ENCODE measurements at regions not wholly inside any gene's neighbourhood (a gene's known extent, or its start where the extent isn't known, plus 50 kb on each side); places are given as distances from the start of the nearest gene placed in this dataset.

GRCh38 chr6:137798846-137799245, 68.2 kb upstream of the TNFAIP3 start:
- TF ChIP-seq CTCF (IDR thresholded peaks at IDR 0.05; ENCODE audit: control insufficient read depth, insufficient read depth, low read depth, low read length, missing control alignments), result no peak
- no peak overlapping the region for H3K4me3 ChIP-seq (ENCODE audit: control insufficient read depth, low read depth, low read length)
- no peak for DNase-seq (ENCODE audit: low read depth)

- TF ChIP-seq CTCF (IDR thresholded peaks at IDR 0.05; ENCODE audit: control insufficient read depth, insufficient read depth, low read depth, low read length, missing control alignments), result peak; percentile 64
- H3K4me3 ChIP-seq (ENCODE audit: control insufficient read depth, low read depth, low read length), result no peak overlapping the region
- no peak for DNase-seq (ENCODE audit: low read depth)
Measured at GRCh38 chr6:137799950-137800568, 67.0 kb upstream of the TNFAIP3 start.

- TF ChIP-seq CTCF (IDR thresholded peaks at IDR 0.05; ENCODE audit: control insufficient read depth, insufficient read depth, low read depth, low read length, missing control alignments), result no peak
- no peak for DNase-seq (ENCODE audit: low read depth)
- no peak overlapping the region for H3K4me3 ChIP-seq (ENCODE audit: control insufficient read depth, low read depth, low read length)
Measured at GRCh38 chr6:137800762-137801161, 66.3 kb upstream of the TNFAIP3 start.

GRCh38 chr6:137801352-137802114, 65.5 kb upstream of the TNFAIP3 start:
- H3K4me3 ChIP-seq (ENCODE audit: control insufficient read depth, low read depth, low read length), result no peak overlapping the region
- TF ChIP-seq CTCF (IDR thresholded peaks at IDR 0.05; ENCODE audit: control insufficient read depth, insufficient read depth, low read depth, low read length, missing control alignments), result no peak

GRCh38 chr6:137802408-137803182, 64.5 kb upstream of the TNFAIP3 start:
- no peak for DNase-seq (ENCODE audit: low read depth)
- no peak overlapping the region for H3K4me3 ChIP-seq (ENCODE audit: control insufficient read depth, low read depth, low read length)
- no peak for TF ChIP-seq CTCF (IDR thresholded peaks at IDR 0.05; ENCODE audit: control insufficient read depth, insufficient read depth, low read depth, low read length, missing control alignments)

More at GRCh38 chr6:137801352-137802114, 65.5 kb upstream of the TNFAIP3 start:
- DNase-seq (ENCODE audit: low read depth), result no peak

- TF ChIP-seq CTCF (IDR thresholded peaks at IDR 0.05; ENCODE audit: control insufficient read depth, insufficient read depth, low read depth, low read length, missing control alignments), result no peak
- no peak for DNase-seq (ENCODE audit: low read depth)
- H3K4me3 ChIP-seq (ENCODE audit: control insufficient read depth, low read depth, low read length), result no peak overlapping the region
Measured at GRCh38 chr6:137804637-137805036, 62.4 kb upstream of the TNFAIP3 start.
